HG02885 (cell line): ENCODE measurements at regions not wholly inside any gene's neighbourhood (a gene's known extent, or its start where the extent isn't known, plus 50 kb on each side); places are given as distances from the start of the nearest gene placed in this dataset.
"Not testable (repeated sequence)": the region's sequence is repeated elsewhere in the genome, so short reads cannot be mapped to it uniquely, and the experiment has no call there.

Experiments
- ATAC-seq: cut with Tn5 transposase; IDR thresholded peaks from one replicate; pipeline ENCODE4 v1.9.1; 2021; ENCODE audit warnings: mild to moderate bottlenecking; ENCODE audit not compliant: unreplicated experiment, poor library complexity

- no peak for ATAC-seq
Measured at GRCh38 chr6:15752820-15753219, 90.0 kb upstream of the DTNBP1 start.

- ATAC-seq: no peak
Measured at GRCh38 chr6:15751721-15752350, 89.0 kb upstream of the DTNBP1 start.

- no peak for ATAC-seq
Measured at GRCh38 chr6:15748341-15748740, 85.5 kb upstream of the DTNBP1 start.

DNA sequence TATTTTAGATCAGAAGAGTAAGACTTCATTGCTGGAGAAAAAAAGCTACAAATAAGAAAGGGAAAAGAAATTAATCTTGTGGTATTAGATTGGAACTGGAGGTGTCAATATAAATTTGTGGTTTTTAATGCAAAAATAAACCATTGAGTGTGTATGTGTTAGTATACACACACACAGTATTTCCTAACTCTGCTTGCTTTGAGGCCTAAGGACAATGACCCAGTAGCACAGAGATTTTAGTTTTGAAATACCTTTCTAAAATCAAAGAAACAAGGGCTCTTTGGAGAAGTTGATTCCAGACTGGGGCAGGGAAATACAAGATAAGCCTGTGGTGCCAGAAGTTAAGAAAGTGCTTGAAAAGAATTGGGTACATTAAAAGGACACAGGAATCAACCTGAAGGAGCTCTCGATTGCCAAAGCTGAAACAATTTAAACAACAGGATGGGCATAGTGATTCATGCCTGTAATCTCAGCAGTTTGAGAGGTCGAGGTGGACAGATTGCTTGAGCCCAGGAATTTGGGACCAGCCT, 84.6 kb upstream of the DTNBP1 start:
- ATAC-seq: no peak

DNA sequence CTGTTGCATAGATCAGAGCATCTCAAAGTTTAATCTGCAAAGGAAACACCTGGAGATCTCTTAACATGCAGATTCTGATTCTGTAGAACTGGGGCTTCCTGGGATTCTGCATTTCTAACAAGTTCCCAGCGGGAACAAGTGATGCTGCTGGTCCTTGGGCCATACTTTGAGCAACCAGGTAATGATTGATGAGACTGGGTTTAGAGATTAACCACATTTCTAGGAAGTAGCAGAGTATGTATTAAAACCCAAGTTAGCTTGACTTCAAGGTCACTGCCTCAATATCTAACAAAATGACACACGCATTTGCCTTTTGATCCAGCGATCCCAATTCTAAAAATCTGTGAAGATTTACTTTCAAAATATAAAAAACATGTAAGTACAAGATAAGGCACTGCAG, 83.0 kb upstream of the DTNBP1 start:
- no peak for ATAC-seq

GRCh38 chr6:15744818-15745402, 82.1 kb upstream of the DTNBP1 start:
- no peak for ATAC-seq

DNA sequence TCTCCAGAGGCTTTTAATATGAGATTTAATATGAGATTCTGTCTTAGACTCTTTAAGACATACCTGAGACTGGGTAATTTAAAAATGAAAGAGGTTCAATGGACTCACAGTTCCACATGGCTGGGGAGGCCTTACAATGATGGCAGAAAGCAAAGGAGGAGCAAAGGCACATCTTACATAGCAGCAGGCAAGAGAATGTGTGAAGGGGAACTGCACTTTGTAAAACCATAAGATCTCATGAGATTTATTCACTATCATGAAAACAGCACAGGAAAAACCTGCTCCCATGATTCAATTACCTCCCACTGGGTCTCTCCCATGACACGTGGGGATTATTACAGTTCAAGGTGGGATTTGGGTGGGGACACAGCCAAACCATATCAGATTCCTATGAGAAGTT, 79.2 kb upstream of the DTNBP1 start:
- not testable (repeated sequence) for ATAC-seq

GRCh38 chr6:15741405-15741804, 78.6 kb upstream of the DTNBP1 start:
- no peak for ATAC-seq

DNA sequence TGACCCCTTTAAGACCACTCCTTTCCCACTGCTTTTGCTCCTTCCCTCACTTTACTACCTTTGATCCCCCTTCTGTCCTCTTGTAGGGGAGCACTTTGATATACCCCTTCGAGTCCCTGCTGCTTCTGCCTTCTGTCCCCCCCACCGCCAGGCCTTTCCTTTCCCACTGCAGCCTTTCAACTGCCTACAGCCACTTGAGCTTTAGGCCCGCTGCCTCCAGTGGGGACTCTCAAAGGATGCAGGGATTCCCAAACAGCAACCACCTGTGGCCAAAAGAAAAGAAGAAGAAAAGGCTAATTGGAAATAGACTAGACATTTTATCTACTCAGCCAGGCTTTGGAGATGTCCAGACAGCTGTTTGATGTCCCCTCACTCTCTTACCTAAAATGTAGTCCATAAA, 77.0 kb upstream of the DTNBP1 start:
- ATAC-seq: no peak

GRCh38 chr6:15739353-15739752, 76.5 kb upstream of the DTNBP1 start:
- no peak for ATAC-seq

DNA sequence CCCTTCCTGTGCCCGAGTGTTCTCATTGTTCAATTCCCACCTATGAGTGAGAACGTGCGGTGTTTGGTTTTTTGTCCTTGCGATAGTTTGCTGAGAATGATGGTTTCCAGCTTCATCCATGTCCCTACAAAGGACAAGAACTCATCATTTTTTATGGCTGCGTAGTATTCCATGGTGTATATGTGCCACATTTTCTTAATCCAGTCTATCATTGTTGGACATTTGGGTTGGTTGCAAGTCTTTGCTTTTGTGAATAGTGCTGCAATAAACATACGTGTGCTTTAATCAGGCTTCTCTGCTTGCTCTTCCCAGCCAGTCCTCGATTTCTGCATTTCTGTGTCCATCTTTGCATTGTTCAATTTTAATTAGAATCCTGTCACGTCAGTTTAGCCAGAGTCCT, 75.4 kb upstream of the DTNBP1 start:
- not testable (repeated sequence) for ATAC-seq

DNA sequence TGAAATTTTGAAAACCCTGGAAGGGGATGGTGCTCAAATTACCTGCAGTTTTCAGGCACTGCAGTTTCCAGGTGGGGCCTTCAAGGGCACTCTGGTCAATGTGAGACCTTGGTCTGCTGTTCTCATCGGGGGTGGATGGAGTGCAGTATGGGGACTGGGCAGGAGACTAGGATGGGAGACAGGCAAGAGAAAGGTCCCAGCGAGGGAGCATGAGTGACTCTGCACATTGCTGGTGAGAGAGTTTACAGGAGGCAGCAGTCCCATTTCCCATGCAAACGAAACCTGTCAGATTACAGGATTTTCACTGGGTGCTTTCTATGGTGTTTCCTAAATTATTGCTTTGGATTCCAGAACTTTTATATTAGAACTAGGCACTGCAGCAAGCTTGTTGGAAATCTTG, 73.5 kb upstream of the DTNBP1 start:
- ATAC-seq: no peak

- ATAC-seq: no peak
Measured at GRCh38 chr6:15735567-15736265, 72.9 kb upstream of the DTNBP1 start.

GRCh38 chr6:15734118-15734897, 71.5 kb upstream of the DTNBP1 start:
- no peak for ATAC-seq

- ATAC-seq: no peak
Measured at GRCh38 chr6:15730922-15731321, 68.1 kb upstream of the DTNBP1 start.

DNA sequence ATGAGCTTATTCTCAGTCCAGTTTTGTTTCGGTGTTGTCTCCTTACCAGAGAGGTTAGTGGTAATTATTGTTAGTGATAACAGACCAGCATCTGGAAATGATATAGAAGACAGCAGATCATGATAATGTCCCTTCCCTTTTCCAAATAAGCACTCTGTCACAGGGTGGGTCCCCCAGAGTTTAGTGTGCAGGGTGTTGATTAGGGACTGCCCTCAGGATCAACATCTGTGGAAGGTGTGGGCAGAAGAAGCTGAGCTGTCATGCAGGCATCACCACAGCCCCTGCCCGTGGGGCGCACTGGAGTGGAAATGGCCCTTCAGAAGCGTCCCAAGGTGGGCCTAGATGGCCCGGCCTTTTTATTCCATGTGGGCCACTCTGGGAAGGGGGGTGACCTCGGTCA, 67.6 kb upstream of the DTNBP1 start:
- no peak for ATAC-seq

- ATAC-seq: no peak
Measured at GRCh38 chr6:15722731-15723130, 59.9 kb upstream of the DTNBP1 start.

DNA sequence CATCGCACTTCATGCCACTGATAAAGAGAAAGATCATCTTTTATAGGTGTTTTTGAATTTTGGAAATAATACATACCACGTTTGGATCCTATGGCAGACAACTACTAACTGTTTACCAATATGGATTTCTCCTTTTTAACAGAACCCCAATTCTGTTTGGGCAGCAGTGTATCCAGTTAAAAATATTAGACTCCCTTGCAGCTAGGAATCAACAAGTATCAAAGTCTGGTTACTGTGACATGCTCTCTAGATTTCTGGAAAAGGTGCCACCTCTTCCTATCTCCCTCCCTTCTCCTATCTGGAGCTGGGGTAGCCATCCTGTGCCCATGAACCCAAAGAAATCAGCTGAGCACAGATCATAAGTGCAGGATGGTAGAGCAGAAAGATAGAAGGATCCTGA, 54.1 kb upstream of the DTNBP1 start:
- no peak for ATAC-seq

DNA sequence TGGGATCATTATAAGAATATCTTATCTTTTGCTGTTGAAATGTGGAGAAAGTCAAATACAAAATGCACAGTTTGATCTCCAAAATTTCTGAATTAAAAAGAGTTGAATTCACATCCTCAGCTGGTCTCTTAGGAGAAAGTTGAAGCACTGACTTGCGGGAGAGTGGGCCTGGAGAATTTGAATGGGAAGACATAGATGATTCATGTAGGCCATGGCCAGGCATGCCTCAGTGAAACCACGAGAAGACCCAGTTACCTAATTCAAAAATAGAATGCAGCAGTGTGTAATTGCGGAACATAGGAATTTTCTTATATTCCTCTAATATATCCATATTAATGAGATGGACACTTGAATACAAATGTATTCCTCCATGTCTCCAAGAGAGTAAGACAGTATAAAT, 53.0 kb upstream of the DTNBP1 start:
- no peak for ATAC-seq

- no peak for ATAC-seq
Measured at GRCh38 chr6:15715060-15715459, 52.2 kb upstream of the DTNBP1 start.

GRCh38 chr6:15714658-15715057, 51.8 kb upstream of the DTNBP1 start:
- ATAC-seq: no peak
